Breast epithelium (tissue), 4 donors: ENCODE measurements at regions not wholly inside any gene's neighbourhood (a gene's known extent, or its start where the extent isn't known, plus 50 kb on each side); places are given as distances from the start of the nearest gene placed in this dataset.

Source experiments
- DNase-seq, 2 donors: peaks; one replicate each; pipeline ENCODE4 v3.0.0-alpha.2; 2019; ENCODE audit warnings: low spot score in 2 of 2
- H3K27ac ChIP-seq, 2 donors: fragments of 200-600 bp; sonication (generic) in 1 of 2; one replicate each; pipeline ENCODE4 v1.5.1; 2016 to 2019; ENCODE audit warnings: mild to moderate bottlenecking in 1 of 2
- H3K27me3 ChIP-seq, 2 donors: fragments of 200-600 bp; sonication (generic) in 1 of 2; one replicate each; pipeline versions ENCODE4 v1.5.1 to v1.6.0; 2017 to 2019; ENCODE audit warnings: control low read depth in 1 of 2, mild to moderate bottlenecking in 1 of 2
- H3K36me3 ChIP-seq: fragments of 200-600 bp; one replicate; pipeline ENCODE4 v1.5.1; 2019
- H3K4me1 ChIP-seq, 2 donors: fragments of 200-600 bp; sonication (generic); one replicate each; pipeline ENCODE4 v1.5.1; 2016 to 2019; ENCODE audit warnings: control low read depth in 1 of 2
- H3K4me3 ChIP-seq, 3 donors: fragments of 200-600 bp; sonication (generic); 1 replicate in 2 of 3; 2 replicates in 1 of 3; pipeline ENCODE4 v1.5.1; 2016 to 2019; ENCODE audit warnings: mild to moderate bottlenecking in 3 of 3, moderate library complexity in 2 of 3
- H3K9me3 ChIP-seq, 2 donors: fragments of 200-600 bp; sonication (generic) in 1 of 2; one replicate each; pipeline ENCODE4 v1.5.1; 2016 to 2019; ENCODE audit warnings: control low read depth in 1 of 2
- POLR2A ChIP-seq: fragments of 450-650 bp; IDR thresholded peaks from one replicate; pipeline ENCODE4 v1.6.1; 2016; ENCODE audit warnings: antibody characterized with exemption, mild to moderate bottlenecking, moderate library complexity
- POLR2AphosphoS5 ChIP-seq, 3 donors: sonication (generic); formaldehyde crosslinking; IDR thresholded peaks; one replicate each; pipeline ENCODE4 v1.6.1; 2017; ENCODE audit warnings: antibody characterized with exemption in 3 of 3
- intact Hi-C: fragments of 100-400 bp; cut with DNase I; formaldehyde crosslinking; loops from one replicate; pipeline ENCODE4 v1.15.1; 2023; ENCODE audit warnings: low total_unique reads
- TF ChIP-seq, protein P1 (sequence below), 3 donors: fragments of 450-650 bp; IDR thresholded peaks; one replicate each; pipeline ENCODE4 v1.5.1; 2016 to 2017; ENCODE audit warnings: antibody characterized with exemption in 3 of 3, mild to moderate bottlenecking in 3 of 3, moderate library complexity in 3 of 3

DNA sequence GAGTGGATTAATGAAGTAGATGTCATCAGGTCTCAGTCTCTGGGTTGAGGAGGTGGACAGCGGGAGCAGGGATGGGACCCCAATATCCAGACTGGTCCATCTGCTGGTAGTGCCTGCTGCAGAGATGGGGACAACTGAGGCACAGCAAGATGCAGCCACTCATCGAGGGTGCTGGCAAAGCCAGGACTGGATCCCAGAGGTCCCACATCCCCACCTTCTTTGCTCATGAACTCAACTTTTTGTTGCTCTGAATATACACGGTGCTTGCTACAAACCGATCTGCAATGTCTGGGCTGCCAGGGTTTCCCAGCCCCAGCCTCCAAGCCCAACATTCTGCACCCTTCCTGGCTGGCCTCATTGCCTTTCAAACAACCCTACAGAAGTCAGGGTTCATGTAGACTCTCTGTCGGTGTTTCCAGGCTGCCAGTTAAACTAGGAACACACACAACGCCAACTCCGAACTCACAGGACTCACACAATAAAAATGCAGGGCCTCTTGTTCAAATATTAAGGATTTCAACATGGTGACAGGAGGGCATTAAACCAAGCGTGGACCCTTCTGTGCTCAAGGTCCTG, 168.2 kb downstream of the MN1 start:
- Histone ChIP-seq H3K4me1 (no peaks in the 10 kb centered on the region), H3K36me3 (no peaks in the 10 kb centered on the region), H3K27ac (no peak overlapping the region), H3K4me3 (no peak overlapping the region), H3K9me3 (no peaks in the 10 kb centered on the region), H3K27me3 (no peaks in the 10 kb centered on the region)
- TF ChIP-seq, protein P1, sequence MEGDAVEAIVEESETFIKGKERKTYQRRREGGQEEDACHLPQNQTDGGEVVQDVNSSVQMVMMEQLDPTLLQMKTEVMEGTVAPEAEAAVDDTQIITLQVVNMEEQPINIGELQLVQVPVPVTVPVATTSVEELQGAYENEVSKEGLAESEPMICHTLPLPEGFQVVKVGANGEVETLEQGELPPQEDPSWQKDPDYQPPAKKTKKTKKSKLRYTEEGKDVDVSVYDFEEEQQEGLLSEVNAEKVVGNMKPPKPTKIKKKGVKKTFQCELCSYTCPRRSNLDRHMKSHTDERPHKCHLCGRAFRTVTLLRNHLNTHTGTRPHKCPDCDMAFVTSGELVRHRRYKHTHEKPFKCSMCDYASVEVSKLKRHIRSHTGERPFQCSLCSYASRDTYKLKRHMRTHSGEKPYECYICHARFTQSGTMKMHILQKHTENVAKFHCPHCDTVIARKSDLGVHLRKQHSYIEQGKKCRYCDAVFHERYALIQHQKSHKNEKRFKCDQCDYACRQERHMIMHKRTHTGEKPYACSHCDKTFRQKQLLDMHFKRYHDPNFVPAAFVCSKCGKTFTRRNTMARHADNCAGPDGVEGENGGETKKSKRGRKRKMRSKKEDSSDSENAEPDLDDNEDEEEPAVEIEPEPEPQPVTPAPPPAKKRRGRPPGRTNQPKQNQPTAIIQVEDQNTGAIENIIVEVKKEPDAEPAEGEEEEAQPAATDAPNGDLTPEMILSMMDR (IDR thresholded peaks at IDR 0.05), result no peak
- TF ChIP-seq POLR2AphosphoS5 (IDR thresholded peaks at IDR 0.05), result no peak
- TF ChIP-seq POLR2A, result no peak
- intact Hi-C loops, result no loop called here
- DNase-seq, result no peak

DNA sequence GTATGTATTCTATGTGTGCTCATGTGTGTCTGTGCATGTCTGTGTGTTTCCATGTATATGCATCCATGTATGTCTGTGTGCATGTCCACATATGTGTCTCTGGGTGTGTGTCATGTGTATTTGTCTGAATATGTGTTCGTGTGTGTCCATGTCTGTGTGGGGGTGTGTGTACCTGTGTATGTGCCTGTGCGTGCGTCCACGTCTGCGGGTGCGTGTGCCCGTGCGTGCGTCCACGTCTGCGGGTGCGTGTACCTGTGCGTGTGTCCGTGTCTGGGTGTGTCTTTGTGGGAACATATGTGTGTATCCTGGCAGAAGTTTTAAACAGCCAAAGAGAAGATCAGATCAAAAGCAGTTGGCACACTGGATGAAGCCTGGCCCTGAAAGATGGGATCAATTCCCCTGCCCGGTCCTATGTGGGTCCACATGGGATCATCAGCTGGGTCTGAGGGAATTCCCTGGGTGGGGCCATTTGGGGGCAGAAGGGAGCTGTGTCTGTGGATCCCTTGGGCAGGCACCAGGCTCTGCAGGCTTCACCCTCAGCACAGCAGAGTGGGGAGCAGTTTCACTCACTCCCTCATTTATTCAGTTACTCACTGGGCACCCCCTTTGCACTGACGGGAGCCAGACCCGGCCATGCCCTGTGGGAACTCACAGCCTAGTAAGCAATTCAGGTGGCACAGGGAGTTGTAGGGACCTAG, 167.4 kb downstream of the MN1 start:
- H3K27me3 ChIP-seq, result no peaks in the 10 kb centered on the region
- no peak overlapping the region for H3K27ac ChIP-seq
- intact Hi-C loops, result no loop called here
- no peak for DNase-seq
- H3K4me3 ChIP-seq, result no peak overlapping the region
- TF ChIP-seq, protein P1 (IDR thresholded peaks at IDR 0.05), result no peak
- TF ChIP-seq POLR2A (no peak), POLR2AphosphoS5 (IDR thresholded peaks at IDR 0.05) (no peak)
- H3K9me3 ChIP-seq, result no peaks in the 10 kb centered on the region
- no peaks in the 10 kb centered on the region for H3K4me1 ChIP-seq
- H3K36me3 ChIP-seq, result no peaks in the 10 kb centered on the region

DNA sequence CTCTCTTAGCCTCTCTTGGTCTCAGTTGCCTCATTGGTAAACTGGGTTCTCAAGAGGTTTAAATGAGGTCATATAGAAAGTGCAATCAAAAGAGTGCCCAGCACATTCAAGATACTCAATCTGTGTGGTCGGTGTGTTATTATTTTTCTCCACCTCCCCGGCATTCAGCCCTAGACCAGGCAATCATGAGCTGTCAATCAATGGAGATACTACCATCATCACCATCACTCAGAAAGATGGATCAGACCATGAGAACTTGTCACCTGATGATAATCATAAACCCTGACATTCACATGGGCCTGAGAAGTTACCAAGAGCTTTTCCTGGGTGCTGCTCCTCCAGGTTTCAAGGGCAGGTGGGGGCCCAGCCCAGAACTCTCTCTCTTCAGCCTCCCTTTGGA, 166.1 kb downstream of the MN1 start:
- no peaks in the 10 kb centered on the region for H3K4me1 ChIP-seq
- DNase-seq, result no peak
- H3K27ac ChIP-seq, result no peak overlapping the region
- intact Hi-C loops, result no loop called here
- H3K27me3 ChIP-seq, result no peaks in the 10 kb centered on the region
- H3K9me3 ChIP-seq, result no peaks in the 10 kb centered on the region
- TF ChIP-seq POLR2A (no peak), POLR2AphosphoS5 (IDR thresholded peaks at IDR 0.05) (no peak)
- TF ChIP-seq, protein P1 (IDR thresholded peaks at IDR 0.05), result no peak
- H3K4me3 ChIP-seq, result no peak overlapping the region
- no peaks in the 10 kb centered on the region for H3K36me3 ChIP-seq

DNA sequence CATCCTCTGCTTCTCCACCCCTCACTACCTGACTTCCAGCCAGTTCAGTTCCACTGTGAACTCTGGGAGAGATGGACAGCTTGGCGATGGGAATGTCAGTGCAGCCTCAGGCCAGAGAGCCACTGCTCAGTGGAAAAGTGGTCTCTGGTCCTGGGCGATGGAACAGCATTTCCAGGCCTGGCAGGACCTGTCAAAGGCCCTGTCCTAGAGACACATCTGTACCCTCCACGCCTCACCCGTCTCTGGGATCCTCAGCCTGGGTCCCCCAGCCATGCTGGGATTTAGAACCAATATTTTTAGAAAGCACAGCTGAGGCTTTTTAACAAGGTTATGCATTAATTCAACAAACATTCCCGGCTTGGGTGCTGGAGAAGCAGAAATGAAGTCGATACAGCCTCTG, 165.7 kb downstream of the MN1 start:
- H3K9me3 ChIP-seq, result no peaks in the 10 kb centered on the region
- no peaks in the 10 kb centered on the region for H3K27me3 ChIP-seq
- no peak for DNase-seq
- H3K4me3 ChIP-seq, result no peak overlapping the region
- TF ChIP-seq POLR2A, result no peak
- TF ChIP-seq POLR2AphosphoS5 (IDR thresholded peaks at IDR 0.05), result no peak
- TF ChIP-seq, protein P1 (IDR thresholded peaks at IDR 0.05), result no peak
- H3K27ac ChIP-seq, result no peak overlapping the region
- intact Hi-C loops, result no loop called here
- no peaks in the 10 kb centered on the region for H3K4me1 ChIP-seq
- no peaks in the 10 kb centered on the region for H3K36me3 ChIP-seq

DNA sequence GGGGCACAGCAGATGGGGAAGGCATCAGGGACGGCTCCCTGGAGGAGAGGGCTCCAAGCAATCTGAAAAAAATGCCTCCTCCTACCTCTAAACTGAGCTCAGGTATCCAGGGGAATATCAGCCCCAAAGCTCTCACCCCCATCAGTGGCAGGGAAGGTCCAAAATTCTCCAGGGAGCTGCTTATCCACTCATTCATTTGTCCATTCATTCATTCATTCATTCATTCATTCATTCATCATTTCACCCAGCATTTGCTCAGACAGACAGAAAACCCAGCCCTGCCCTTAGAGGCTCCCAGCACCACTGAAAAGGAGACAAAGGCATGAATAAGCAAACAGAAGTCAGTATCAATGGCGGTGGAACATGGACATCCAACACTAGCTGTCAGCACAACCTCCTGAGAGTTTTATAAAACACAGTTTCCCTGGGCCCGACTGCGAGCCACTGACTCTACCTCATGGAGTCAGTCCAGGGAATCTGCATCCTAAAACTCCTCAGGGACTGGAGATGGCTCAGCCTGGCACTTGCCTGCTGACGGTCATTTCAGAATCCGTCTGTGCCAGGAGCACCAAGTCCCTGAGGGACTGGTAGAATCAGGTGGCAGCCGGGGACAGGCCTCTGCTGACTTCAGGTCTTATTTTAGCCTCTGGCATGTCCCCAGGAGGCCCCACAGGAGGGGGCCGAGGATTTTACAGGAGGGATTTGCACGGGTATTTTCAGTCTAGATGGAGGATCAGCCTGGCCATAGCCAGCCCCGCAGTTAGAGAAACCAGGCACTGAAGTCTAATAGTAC, 164.6 kb downstream of the MN1 start:
- Histone ChIP-seq H3K4me3 (no peak overlapping the region), H3K9me3 (no peaks in the 10 kb centered on the region), H3K36me3 (no peaks in the 10 kb centered on the region), H3K4me1 (no peaks in the 10 kb centered on the region), H3K27ac (no peak overlapping the region), H3K27me3 (no peaks in the 10 kb centered on the region)
- no peak for DNase-seq
- TF ChIP-seq POLR2A (no peak), POLR2AphosphoS5 (IDR thresholded peaks at IDR 0.05) (no peak)
- TF ChIP-seq, protein P1 (IDR thresholded peaks at IDR 0.05), result no peak
- intact Hi-C loops, result no loop called here
